Esophagus squamous epithelium (tissue), 5 donors: ENCODE measurements at regions not wholly inside any gene's neighbourhood (a gene's known extent, or its start where the extent isn't known, plus 50 kb on each side); places are given as distances from the start of the nearest gene placed in this dataset.

ENCODE experiments used
- DNase-seq: peaks from one replicate; lab custom pipeline; 2025; lab: John Stamatoyannopoulos, UW
- H3K27ac ChIP-seq, 4 donors: fragments of 200-600 bp; sonication (generic); one replicate each; pipeline ENCODE4 v1.5.1; 2016 to 2019; ENCODE audit warnings: mild to moderate bottlenecking in 1 of 4
- H3K27me3 ChIP-seq, 4 donors: fragments of 200-600 bp; sonication (generic); 1 replicate in 3 of 4; 2 replicates in 1 of 4; pipeline versions ENCODE4 v1.5.1 to v1.6.0; 2017 to 2021; ENCODE audit warnings: antibody characterized with exemption in 1 of 4
- H3K36me3 ChIP-seq, 3 donors: fragments of 200-600 bp; sonication (generic); one replicate each; pipeline ENCODE4 v1.5.1; 2016 to 2019
- H3K4me1 ChIP-seq, 3 donors: fragments of 200-600 bp; sonication (generic); one replicate each; pipeline ENCODE4 v1.5.1; 2017 to 2019
- H3K4me3 ChIP-seq, 4 donors: fragments of 200-600 bp; sonication (generic); 1 replicate in 3 of 4; 2 replicates in 1 of 4; pipeline ENCODE4 v1.5.1; 2016 to 2019; ENCODE audit warnings: mild to moderate bottlenecking in 2 of 4, moderate library complexity in 1 of 4
- H3K9me3 ChIP-seq, 3 donors: fragments of 200-600 bp; sonication (generic); one replicate each; pipeline ENCODE4 v1.5.1; 2016 to 2019
- POLR2A ChIP-seq, 4 donors: fragments of 450-650 bp; IDR thresholded peaks; one replicate each; pipeline ENCODE4 v1.6.1; 2017; ENCODE audit warnings: antibody characterized with exemption in 4 of 4, mild to moderate bottlenecking in 4 of 4, moderate library complexity in 3 of 4
- whole genome bisulfite sequencing, 2 donors: methylation state at CpG; one replicate each; pipeline ENCODE4 v1.1.5; 2018; 5-methylcytosine and 5-hydroxymethylcytosine counted together
- intact Hi-C: fragments of 100-400 bp; cut with DNase I; formaldehyde crosslinking; loops from one replicate; pipeline ENCODE4 v1.15.0; 2022
- TF ChIP-seq, protein P1 (sequence below), 6 experiments: fragments of 450-650 bp in 4 of 6; fragments of 200-600 bp in 2 of 6; sonication (generic) in 2 of 6; IDR thresholded peaks; one replicate each; pipeline ENCODE4 v1.5.1; 2016 to 2019; ENCODE audit warnings: antibody characterized with exemption in 6 of 6, mild to moderate bottlenecking in 4 of 6, moderate library complexity in 4 of 6
- donor health status: DM: yes; HTN: yes; CAD: no.

DNA sequence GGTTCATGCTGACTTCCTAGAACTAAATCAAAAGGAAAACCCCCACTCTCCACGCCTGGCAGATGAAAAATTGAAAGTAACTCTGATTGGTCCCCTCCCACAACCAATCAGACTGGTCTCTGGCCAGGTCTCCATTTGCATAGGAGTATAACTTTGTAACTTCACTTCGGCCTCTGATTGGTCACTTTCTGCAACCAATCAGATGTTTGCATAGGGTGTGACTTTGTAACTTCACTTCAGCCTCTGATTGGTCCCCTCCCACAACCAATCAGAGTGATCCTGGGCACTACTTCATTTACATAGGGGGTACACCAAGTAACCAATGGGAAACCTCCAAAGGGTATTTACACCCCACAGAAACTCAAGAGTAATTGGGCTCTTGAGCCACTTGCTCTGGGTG, 306.6 kb upstream of the PFKP start:
- 56 to 62% methylated on average over 2 of the region's 2 CpGs for WGBS, 2 donors
- Histone ChIP-seq H3K4me1 (no peaks in the 10 kb centered on the region), H3K9me3 (no peaks in the 10 kb centered on the region), H3K27ac (no peak overlapping the region), H3K27me3 (no peaks in the 10 kb centered on the region), H3K4me3 (no peak overlapping the region), H3K36me3 (no peaks in the 10 kb centered on the region)
- intact Hi-C loops, result no loop called here
- DNase-seq, result no peak
- TF ChIP-seq, protein P1, sequence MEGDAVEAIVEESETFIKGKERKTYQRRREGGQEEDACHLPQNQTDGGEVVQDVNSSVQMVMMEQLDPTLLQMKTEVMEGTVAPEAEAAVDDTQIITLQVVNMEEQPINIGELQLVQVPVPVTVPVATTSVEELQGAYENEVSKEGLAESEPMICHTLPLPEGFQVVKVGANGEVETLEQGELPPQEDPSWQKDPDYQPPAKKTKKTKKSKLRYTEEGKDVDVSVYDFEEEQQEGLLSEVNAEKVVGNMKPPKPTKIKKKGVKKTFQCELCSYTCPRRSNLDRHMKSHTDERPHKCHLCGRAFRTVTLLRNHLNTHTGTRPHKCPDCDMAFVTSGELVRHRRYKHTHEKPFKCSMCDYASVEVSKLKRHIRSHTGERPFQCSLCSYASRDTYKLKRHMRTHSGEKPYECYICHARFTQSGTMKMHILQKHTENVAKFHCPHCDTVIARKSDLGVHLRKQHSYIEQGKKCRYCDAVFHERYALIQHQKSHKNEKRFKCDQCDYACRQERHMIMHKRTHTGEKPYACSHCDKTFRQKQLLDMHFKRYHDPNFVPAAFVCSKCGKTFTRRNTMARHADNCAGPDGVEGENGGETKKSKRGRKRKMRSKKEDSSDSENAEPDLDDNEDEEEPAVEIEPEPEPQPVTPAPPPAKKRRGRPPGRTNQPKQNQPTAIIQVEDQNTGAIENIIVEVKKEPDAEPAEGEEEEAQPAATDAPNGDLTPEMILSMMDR (IDR thresholded peaks at IDR 0.05), result no peak
- TF ChIP-seq POLR2A (IDR thresholded peaks at IDR 0.05), result no peak

DNA sequence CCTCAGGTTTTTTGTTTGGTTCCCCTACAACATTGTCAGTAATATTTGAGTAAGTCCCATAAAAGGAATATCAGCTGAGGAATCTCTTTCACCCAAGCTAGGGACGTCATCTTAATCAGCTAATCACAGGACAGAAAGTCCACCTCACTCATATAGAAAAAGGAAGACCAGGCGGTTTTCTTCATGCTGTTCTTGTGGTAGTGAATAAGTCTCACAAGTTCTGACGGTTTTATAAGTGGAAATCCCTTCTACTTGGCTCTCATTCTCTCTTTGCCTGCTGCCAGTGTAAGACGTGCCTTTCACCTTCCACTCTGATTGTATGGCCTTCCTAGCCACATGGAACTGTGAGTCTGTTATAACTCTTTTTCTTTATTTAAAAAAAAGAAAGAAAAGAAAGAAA, 308.1 kb upstream of the PFKP start:
- Histone ChIP-seq H3K36me3 (no peaks in the 10 kb centered on the region), H3K4me1 (no peaks in the 10 kb centered on the region), H3K27ac (no peak overlapping the region), H3K9me3 (no peaks in the 10 kb centered on the region), H3K4me3 (no peak overlapping the region), H3K27me3 (no peaks in the 10 kb centered on the region)
- intact Hi-C loops, result no loop called here
- no peak for DNase-seq
- WGBS, 2 donors, result 17 to 33% methylated on average over 4 of the region's 4 CpGs
- no peak for TF ChIP-seq POLR2A (IDR thresholded peaks at IDR 0.05)
- TF ChIP-seq, protein P1 (IDR thresholded peaks at IDR 0.05), result no peak

DNA sequence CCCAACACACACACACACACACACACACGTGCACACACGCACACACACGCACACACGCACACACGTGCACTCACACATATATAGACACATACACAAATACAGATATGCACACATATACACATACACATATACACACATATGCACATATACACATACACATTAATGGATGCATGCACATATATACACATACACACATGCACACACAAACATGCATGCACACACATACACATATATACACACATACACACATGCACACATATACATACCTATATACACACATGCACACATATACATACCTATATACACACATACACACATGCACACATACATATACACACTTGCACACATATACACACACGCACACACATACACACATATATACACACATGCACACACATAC, 312.4 kb upstream of the PFKP start:
- no peak overlapping the region for H3K27ac ChIP-seq
- H3K4me3 ChIP-seq, result no peak overlapping the region
- no peaks in the 10 kb centered on the region for H3K36me3 ChIP-seq
- intact Hi-C loops, result no loop called here
- no peak for DNase-seq
- H3K9me3 ChIP-seq, result no peaks in the 10 kb centered on the region
- H3K4me1 ChIP-seq, result no peaks in the 10 kb centered on the region
- H3K27me3 ChIP-seq, result peaks cover 0 to under 1% (median 0%) of the 10 kb centered on the region in 4 donors
- 56 to 66% methylated on average over 6 of the region's 6 CpGs for WGBS, 2 donors
- TF ChIP-seq, protein P1 (IDR thresholded peaks at IDR 0.05), result no peak
- TF ChIP-seq POLR2A (IDR thresholded peaks at IDR 0.05), result no peak

DNA sequence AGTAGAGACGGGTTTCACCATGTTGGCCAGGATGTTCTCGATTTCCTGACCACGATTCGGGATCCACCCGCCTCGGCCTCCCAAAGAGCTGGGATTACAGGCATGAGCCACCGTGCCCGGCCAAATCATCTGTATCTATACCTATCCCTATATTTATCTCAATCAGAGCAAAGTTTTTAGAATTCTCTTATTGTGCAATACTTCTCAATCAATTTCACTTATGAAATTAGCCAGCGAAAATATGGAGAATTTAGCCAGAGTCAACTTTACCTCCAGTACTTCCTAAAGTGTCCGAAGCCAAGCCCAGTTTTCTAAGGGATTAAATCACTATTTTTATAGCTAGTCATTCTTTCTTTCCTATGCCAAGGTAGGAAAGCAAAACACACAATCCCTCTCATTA, 319.1 kb upstream of the PFKP start:
- Histone ChIP-seq H3K27ac (no peak overlapping the region), H3K27me3 (peaks cover 0 to 7% (median 0%) of the 10 kb centered on the region in 4 donors), H3K4me1 (no peaks in the 10 kb centered on the region), H3K36me3 (no peaks in the 10 kb centered on the region), H3K4me3 (no peak overlapping the region), H3K9me3 (no peaks in the 10 kb centered on the region)
- TF ChIP-seq POLR2A (IDR thresholded peaks at IDR 0.05), result no peak
- TF ChIP-seq, protein P1 (IDR thresholded peaks at IDR 0.05), result no peak
- no peak for DNase-seq
- intact Hi-C loops, result no loop called here
- WGBS, 2 donors, result 90 to 92% methylated on average over 10 of the region's 10 CpGs

DNA sequence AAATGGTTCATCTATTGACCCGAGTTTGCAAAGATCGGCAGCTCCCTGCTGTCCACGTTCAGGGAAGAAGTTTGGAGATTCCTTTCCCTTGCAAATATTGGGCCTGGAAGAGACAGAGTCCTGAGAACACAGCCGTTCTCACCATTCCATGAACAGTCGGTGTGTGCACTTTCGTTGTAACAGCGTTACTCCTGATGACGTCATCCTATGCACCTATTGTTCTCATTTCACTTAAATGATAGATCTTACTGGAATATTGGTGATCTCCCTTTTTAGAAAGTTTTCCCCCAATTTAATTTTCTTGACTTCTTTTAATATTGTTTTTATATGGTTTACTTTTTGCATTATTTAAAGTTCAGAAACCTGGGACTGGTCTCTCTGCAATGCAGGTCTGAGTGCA, 320.7 kb upstream of the PFKP start:
- Histone ChIP-seq H3K9me3 (no peaks in the 10 kb centered on the region), H3K4me3 (no peak overlapping the region), H3K27ac (no peak overlapping the region), H3K27me3 (peaks cover 0 to 7% (median 0%) of the 10 kb centered on the region in 4 donors), H3K36me3 (no peaks in the 10 kb centered on the region), H3K4me1 (no peaks in the 10 kb centered on the region)
- WGBS, 2 donors, result 85 to 90% methylated on average over 8 of the region's 8 CpGs
- intact Hi-C loops, result no loop called here
- DNase-seq, result no peak
- TF ChIP-seq POLR2A (IDR thresholded peaks at IDR 0.05), result no peak
- TF ChIP-seq, protein P1 (IDR thresholded peaks at IDR 0.05), result no peak
